HPDE6-E6E7 (cell line): ENCODE measurements at regions not wholly inside any gene's neighbourhood (a gene's known extent, or its start where the extent isn't known, plus 50 kb on each side); places are given as distances from the start of the nearest gene placed in this dataset.
"Not testable (repeated sequence)": the region's sequence is repeated elsewhere in the genome, so short reads cannot be mapped to it uniquely, and the experiment has no call there.

Experiments used
- DNase-seq: peaks from one replicate; pipeline ENCODE4 v3.0.0; 2011; ENCODE audit warnings: missing footprints; ENCODE audit errors: extremely low spot score

DNA sequence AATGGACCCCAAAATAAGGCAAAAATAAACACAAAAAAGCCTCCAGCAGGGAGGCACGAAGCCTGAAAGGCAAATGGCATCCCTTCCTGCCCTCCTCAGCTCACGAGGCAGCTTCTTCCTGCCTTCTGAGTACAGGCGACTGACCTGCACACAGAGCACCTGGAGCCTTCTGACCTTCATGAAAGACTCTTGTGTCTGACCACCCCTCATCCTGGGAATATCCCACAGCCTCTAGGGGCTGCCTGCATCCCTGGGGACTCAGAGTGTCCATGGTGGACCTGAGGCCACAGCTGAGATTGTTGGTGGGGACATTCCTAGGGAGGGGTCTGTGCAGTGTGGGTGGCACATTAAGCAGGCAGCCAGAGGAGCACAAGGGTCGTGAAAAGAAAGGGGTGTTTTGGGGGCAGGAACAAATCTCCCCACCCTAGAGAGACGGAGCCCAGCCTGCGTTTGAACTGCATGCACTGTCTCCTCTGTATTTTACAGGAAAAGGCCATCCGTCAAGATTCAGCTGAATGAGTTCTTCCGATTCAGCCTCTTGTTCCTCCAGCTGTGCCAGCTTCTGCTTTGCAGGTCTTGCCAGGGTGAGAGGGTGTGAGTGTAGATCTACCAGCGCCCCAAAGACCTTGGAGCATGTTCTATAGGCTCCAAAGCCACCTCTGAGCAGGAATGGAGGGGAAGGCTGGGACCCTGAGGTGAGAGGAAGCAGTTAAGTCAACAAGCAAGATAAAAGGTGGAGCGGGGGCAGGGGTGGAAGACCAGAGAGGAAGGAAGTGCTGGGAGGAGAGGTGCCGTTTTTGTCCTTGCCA is 80.4 kb upstream of the MEF2A start:
- no peak for DNase-seq

DNA sequence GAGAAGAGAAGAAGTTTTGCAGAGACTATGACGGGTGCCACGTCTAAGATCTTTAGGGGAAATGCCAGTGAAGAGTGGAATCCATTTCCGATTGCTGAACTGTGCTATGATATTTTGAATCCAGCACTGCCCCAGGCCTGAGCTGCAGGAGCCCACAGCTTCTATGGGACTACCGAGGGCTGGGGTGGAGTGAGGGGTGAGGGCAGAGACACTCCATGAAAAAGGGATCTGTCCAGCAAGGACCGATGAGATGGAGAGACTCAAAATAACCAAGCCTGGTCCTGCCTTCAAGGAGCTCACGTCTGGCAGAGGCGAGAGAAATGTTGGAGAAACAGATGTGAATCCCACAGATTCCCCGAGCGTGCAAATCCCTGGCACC is 79.8 kb upstream of the MEF2A start:
- DNase-seq: no peak

DNA sequence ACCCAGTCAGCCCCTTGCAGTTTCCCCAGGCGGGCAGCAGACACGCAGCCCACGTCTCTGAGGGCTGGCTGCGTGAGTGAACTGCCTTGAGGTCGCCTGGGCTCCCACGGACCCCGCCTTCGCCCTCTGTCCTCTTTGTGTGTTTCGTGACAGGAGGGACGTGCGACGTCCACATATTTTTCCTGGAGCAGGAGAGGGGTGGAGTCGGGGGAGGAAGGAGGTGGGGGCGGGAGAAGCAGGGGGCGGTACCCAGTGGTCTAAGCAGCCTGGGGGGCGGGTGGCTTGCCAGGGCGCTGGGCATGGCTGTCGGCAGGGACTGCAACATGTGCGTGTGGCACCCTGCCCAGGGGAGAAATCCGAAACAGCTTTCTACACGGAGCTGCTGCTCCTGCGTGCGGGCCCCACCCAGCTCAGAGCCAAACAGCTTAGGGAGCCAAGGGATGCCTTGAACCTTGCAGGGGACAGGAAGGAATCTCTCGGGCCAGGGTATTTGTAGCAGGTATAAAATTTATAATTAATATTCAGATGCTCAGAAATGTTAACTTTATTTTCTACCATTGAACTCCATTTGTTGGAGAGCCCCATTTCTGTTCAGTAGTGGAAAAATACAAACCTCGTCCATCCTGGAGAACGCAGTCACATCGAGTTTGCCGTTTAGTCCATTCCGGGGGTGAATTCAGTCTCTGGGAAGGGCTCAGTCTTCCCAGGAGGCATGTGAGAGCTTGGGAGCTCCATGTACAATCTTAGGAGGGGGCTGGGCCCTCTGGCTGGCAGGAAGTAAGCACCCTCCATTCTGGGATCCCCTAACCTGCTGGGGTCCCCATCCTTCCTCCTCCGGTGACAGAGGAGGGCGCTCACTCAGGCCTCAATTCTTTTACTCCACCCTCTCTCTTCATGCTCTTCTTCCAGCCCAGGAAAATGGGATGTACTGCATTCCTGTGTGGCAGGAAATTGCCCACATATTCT is 79.1 kb upstream of the MEF2A start:
- DNase-seq: no peak

DNA sequence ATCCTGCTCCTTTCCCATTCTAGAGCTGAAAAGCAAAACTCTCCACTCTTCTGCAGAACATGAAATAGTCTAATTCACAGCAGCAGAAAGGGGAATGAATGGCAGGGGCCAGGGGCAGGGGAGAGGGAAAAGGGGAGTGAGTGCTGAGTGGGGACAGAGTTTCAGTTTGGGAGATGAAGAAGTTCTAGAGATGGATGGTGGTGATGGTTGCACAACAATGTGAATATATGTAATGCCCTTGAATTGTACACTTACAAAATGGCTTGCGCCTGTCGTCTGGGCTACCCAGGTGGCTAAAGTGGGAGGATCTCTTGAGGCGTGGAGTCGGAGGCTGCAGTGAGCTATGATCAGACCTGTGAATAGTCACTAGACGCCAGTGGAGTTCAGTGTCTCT is 78.5 kb upstream of the MEF2A start:
- no peak for DNase-seq

DNA sequence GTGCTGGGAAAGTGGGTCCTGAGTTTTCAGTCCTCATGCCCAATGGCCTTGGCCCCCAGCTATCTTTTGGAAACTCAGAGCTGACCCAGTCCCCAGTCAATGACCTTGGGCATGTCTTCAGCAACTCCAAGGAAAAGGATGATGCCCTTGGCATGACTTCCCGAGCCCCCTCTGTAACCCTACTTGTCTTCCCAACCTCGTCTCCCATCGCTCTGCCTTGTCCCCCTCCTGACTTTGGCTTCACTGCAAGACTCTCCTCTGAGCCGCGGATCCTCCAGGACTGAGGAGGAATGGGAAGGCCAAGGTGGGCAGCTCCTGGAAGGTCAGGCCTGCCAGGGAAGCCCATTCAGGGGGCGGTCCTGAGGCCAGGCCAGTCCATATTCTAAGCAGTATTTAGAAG is 73.5 kb upstream of the MEF2A start:
- no peak for DNase-seq

DNA sequence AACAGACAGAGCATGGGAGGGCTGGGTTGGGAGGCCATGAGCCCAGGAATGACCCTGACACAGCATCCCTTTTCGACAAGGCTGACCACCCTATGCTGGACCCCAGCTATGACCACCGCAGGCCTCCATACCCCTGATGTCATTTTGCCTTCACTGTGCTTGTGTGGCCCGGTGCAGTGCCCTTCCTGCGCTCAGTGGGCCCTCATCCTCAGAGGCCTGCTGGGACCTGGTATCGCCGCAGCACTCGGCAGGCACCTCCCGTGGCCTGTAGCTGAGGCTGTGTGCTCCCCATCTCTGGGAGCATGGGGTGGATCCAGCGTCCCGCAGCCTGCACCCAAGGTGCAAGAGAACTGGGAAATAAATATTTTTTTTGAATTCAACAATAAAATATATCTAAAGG is 73.1 kb upstream of the MEF2A start:
- DNase-seq: no peak

DNA sequence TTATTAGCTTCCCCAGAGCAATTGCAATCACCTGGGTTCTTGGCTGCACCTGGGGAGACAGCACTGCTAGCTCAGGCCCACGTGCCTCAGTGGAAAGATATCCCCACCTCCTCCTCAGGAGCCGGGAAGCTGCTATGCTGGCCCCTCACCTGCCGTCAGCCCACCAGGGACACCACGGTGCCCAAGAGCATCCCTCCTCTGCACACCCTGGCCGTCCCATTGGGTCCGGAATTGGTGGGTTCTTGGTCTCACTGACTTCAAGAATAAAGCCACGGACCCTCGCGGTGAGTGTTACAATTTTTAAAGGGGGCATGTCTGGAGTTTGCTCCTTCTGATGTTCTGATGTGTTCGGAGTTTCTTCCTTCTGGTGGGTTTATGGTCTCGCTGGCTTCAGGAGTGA is 72.3 kb upstream of the MEF2A start:
- DNase-seq: no peak

DNA sequence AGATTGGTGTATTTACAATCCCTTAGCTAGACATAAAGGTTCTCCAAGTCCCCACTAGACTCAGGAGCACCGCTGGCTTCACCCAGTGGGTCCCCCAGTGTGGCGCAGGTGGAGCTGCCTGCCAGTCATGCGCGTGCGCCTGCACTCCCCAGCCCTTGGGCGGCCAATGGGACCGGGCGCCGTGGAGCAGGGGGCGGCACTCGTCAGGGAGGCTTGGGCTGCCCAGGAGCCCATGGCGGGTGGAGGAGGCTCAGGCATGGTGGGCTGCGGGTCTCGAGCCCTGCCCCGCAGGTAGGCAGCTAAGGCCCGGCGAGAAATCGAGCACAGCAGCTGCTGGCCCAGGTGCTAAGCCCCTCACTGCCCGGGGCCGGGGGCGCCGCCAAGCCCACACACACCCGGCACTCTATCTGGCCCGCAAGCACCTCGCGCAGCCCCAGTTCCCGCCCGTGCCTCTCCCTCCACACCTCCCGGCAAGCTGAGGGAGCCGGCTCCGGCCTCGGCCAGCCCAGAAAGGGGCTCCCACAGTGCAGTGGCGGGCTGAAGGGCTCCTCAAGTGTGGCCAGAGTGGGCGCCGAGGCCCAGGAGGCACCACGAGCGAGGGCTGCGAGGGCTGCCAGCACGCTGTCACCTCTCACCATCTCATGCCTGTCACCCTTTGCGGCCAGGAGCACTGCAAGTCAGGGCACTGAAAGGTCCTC is 71.1 kb upstream of the MEF2A start:
- not testable (repeated sequence) for DNase-seq

DNA sequence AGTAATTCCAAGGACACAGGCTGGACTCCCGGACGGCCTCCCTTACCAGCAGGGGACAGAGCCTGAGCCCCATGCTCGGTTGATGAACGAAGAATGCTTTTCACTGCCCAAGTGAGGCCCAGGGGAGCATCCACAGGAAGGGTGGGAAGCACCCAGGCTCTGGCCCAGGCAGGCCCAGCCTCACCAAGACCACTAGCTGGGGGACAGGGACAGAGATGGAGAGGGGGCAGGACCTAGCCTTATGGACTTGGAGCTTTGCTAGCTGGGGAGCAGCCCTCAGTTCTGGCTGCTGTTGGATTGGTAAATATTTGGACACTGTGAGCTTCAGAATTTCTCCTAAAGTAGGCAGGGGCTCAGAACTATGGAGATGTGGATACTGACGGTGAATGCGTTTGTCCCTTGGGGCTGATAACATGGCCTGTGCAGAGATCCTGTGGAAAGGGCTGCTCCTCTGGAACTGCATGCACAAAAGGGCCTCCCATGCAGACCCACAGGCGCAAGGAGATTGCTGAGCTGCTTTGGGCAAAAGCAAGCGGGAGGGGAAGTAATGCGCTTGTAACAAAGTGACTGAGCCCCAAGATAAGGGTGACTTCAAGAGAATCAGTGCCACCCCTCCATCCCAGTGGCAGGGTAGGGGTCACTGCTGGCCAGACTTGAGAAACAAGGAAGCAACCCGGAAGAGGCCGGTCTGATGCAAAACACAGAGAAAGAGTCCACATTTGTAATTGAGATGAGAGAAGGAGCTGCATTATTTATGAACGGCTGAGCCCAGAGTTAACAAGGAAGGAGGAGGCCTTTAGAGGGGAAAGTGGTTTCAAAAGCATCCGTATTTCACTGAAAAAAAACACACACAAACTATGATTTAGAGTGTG is 70.1 kb upstream of the MEF2A start:
- no peak for DNase-seq

DNA sequence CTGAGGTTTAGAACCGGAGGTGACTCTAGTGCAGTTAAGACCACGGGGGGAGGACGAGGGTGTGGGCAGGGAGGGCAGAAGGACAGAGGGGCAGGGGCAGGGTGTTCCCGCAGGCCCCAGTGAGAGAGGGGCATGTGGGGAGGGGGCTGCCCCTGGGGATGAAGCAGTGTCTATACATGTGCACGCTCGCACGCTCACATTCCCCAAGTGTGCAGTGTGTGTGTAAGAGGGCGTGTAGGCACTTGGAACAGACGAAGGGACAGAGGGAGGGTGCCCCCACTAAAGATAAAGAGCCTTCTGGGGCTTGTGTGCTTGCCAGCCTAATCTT is 69.5 kb upstream of the MEF2A start:
- DNase-seq: no peak

DNA sequence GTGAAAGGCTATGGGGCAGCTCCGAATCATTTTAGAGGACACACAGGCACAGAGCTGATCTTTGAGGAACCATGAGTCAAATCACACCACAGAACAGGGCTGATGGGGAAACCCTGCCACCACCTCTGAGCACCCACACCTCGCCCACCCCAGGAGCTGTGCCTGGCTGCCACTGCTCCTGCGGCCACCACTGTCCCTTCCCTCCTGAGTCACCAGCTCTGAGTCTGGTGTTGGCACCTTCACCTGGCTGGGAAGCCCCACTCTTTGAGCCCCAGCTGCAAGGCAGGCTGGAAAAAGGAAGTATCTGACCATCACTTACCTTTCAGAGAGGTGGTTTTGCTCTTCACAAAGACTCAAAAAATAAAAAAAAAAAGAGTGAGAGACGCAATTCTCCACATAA is 63.6 kb upstream of the MEF2A start:
- DNase-seq: no peak

DNA sequence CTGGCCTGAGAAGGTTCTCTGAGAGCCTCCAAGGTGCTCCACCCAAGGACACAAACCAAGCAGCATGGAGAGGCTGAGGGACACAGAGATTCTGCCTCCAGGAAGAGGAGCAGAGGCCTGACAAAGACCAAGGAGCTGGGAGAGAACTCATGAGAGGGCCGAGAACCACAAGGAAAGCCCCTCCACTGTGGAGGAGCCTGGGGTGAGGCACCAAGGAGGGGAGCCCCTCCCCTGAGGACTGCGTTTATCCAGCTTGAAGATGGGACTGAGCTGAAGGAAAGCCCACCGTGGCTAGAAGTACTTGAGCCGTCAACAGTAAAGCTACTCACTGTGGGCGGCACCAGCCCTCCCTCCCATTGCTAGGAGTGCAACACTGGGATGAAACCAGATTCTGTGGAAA is 63.1 kb upstream of the MEF2A start:
- no peak for DNase-seq

DNA sequence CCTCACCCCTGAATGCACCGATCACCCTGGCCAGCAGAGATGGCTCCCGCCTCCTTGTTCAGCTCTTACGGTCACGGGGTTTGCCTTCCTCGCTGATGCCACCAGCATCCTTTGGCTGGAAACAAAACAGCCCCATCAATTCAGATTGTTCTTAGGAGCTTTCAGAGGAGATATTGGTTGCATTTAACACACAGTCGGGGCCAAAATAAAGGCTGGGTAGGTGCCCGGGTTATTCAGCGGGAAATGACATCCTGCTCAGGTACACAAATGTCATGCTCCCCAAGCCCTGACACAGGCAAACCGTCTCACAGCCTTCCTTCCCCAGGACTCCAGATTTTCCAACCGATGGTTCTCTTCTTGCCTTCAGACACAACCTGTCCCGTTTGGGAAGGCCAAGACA is 62.4 kb upstream of the MEF2A start:
- no peak for DNase-seq

DNA sequence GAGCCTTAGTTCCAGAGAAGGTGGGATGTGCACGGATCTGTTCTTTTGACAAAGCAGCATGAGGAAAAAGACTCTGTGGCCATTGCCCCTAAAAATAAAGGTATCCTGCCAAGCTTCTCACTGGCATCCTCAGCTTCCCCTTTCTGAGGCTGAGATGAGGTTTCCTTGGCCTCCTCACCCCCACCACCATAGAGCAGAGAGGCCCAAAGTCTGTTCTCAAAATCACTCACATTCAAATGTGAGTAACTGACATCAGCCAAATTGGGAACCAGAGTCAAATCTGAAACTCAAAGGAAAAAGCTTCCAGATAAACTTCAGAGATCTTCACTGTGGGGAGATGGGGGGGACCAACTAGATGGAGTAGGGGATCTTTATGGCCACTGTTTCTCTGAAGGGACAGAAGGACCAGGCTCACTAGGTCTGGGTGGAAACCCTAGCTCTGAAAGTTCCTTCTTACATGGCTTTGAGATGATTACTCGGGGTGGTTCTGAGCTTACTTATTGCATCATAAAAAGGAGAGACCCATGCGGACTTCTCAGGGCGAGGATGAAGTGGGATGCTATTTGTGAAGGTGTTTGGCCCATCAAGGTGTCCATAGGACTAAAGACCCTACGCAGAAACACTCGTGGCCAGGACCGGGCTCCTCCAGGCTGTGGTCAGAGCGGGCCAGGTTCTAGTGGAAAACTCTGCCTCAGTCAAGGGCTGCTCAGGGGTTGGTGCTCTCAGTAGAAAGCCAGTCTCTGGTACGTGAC is 61.5 kb upstream of the MEF2A start:
- DNase-seq: no peak

DNA sequence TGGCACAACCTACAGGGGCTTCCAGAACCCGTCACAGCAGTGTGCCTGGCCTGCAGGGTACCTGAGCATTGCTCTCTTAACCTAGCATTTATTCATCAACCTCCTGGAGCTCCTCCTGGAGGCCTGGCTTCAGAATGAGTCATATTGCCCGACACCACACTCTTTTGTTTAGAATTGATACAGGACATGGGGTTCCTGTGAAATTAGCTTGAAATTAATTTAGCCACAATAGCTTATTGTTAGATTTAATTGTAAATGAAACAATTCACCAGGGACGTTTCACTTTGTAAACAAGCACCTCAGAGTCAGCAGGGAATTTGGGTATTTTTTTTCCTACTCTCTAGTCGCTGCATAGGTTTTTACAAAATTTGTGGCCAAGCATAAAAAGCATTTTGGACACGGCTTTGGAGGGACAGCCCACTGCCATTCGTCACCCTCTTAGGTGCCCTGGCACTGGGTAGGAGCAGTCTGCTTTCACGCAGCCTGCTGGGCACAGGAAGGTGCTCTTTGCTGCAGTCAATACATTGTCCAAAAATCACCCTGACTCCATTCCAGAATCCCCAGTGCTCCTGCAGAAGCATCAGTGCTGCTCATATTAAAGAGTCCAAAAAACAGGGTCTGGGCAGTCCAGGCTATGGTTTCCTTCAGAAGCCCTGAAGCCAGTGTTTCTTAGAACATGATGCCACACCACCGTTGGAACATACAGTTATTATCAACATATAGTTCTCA is 60.8 kb upstream of the MEF2A start:
- peak; percentile 49 for DNase-seq

DNA sequence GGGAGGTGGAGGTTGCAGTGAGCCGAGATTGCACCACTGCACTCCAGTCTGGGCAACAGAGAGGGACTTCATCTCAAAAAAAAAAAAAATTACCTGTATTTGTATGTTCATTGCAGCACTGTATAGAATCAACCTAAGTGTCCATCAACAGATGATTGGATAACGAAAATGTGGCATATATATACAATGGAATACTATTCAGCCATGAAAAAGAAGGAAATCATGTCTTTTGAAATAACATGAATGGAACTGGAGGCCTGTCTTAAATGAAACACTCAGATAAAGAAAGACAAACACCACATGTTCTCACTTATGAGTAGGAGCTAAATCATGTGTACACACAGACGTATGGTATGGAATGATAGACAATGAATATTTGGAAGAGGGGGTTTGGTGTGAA is 59.4 kb upstream of the MEF2A start:
- DNase-seq: no peak

DNA sequence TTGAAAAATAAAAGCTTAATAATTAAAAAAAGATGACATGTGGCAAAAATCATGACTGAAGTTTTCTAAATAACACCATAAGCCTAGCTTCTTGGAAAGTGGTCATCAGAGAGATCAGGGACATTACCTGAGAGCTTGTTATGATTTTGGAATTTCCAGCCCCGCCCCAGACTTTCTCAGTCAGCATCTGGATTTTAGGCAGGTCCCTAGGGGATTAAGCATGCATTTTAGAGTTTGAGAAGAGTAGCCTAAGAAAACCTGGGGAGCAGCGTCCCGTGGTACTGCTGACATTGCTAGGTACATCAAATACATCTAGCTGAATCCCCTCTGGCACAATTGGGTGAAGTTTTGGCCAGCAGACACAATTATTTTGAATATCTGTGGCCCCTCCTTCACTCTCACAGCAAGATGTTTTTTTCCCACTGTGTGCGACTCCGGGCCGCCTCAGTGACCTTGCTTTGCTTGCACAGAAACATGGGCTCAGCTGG is 58.7 kb upstream of the MEF2A start:
- DNase-seq: no peak

DNA sequence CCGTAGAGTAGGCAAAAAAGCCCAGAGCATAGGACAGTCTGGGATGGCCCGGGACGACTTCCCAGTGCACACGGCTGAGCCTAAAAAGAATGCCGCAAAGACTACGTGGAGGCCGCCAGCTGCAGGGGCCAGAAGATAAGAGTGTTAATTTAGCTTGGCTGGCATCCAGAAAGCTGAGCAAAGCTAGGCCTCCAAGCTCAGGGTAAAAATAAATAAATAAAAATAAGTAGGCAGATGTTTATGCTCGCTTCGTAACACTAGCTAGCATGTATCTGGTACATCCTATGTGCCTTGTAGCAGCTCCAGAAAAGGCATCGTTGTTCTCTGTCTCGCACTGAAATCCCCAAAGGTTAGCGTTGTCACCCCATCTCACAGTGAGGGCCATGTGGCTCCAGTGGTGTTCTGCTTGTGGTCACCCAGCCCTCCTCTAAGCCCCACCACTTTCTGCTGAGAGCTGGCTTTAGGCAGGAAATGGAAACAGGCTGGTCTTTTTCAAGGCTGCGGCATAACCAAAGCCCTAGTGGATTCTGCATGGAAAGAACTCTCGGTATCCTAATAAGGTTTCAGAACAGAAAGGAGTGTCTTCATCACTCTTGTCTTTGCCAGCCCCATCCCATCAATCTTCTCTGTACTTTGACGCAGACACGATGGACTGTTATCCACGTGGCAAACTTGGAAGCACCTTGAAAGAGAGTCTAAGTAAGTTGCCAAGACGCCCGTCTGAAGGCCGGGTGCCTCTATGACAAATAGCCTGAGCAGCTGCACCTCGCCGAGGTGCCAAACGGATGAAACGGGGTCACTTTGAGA is 58.1 kb upstream of the MEF2A start:
- no peak for DNase-seq

DNA sequence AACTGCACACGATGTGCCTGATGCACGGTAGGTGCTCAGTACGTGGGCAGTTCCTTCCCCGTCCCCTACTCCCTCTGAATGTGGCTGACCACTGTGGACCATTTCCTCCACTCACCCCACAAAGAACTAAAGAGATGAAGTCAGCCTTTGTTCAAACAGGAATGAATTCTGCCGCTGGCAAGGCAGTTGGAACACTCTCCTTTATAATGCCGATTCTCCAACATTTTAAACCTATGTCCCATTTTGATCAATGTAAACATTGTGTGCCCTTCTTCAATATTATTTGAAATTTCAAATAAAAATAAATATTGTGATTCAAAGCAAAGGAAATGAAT is 57.5 kb upstream of the MEF2A start:
- no peak for DNase-seq
